ENCODE measurements at regions not wholly inside any gene's neighbourhood (a gene's known extent, or its start where the extent isn't known, plus 50 kb on each side); places are given as distances from the start of the nearest gene placed in this dataset.

DNA sequence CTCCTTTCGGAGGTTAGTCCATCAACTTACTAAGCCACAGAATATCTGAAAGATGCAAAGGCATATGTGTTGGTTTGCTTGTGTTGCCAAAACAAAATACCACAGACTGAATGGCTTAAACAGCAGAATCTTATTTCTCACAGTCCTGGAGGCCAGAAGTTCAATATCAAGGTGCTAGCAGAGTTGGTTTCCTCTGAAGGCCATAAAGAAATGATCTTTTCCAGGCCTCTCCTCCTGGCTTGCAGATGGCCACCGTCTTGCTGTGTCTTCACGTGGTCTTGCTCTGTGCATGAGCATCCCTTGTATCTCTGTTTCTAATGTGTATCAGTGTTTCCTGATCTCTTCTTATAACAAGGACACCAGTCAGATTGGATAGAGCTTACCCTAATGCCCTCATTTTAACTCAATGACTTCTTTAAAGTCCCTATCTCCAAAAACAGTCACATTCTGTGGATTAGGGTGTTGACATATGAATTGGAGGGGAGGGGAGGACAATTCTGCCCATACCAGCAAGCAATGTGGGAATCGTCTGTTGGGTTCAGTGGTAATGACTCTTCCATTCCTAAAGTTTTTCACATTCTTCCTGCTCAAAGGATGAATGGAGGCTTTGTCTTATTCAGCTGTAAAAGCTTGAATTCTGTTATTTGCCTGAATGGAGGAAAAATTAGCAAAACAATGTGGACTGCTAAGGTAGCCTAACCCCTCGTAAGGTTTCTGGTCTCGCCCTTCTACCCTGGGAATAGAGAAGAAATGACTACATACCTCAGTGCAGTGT lies 715.7 kb downstream of the DIAPH3 start:
- Histone ChIP-seq H3K27ac (peak overlapping the region in 2 of 4 donors; percentile 9 to 38), H3K9me3 (no peaks in the 10 kb centered on the region), H3K27me3 (no peaks in the 10 kb centered on the region), H3K4me1 (peaks cover 0 to 20% (median 9%) of the 10 kb centered on the region in 4 donors), H3K4me3 (no peak overlapping the region), H3K36me3 (no peaks in the 10 kb centered on the region)
- DNase-seq (ENCODE audit: low spot score in 2 of 2) = no peak
- 38 to 52% methylated on average over 6 of the region's 6 CpGs for WGBS, 2 donors
- no peak for TF ChIP-seq EP300 (IDR thresholded peaks at IDR 0.05)
- TF ChIP-seq, protein P1, sequence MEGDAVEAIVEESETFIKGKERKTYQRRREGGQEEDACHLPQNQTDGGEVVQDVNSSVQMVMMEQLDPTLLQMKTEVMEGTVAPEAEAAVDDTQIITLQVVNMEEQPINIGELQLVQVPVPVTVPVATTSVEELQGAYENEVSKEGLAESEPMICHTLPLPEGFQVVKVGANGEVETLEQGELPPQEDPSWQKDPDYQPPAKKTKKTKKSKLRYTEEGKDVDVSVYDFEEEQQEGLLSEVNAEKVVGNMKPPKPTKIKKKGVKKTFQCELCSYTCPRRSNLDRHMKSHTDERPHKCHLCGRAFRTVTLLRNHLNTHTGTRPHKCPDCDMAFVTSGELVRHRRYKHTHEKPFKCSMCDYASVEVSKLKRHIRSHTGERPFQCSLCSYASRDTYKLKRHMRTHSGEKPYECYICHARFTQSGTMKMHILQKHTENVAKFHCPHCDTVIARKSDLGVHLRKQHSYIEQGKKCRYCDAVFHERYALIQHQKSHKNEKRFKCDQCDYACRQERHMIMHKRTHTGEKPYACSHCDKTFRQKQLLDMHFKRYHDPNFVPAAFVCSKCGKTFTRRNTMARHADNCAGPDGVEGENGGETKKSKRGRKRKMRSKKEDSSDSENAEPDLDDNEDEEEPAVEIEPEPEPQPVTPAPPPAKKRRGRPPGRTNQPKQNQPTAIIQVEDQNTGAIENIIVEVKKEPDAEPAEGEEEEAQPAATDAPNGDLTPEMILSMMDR (IDR thresholded peaks at IDR 0.05) = no peak
- TF ChIP-seq POLR2A (IDR thresholded peaks at IDR 0.05) = no peak

DNA sequence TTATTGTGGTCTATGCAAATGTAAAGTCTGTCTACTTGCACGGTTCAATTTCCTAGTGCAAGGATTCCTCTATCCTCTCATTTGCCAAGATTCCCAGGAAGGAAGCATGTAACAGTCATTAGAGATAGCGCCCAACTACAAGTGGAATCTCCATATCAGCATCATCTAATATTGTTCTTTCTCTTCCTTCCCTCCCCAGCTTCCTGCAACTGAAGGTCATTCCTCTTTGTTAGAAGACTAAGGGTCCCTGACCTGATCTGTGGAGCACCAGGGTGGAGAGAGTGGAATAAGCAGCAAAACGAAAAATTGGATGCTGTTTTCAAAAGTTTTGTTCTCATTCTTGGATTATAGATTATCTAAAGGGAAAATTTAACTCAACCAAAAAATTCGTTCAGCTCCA lies 714.0 kb downstream of the DIAPH3 start:
- no peak overlapping the region for H3K27ac ChIP-seq
- H3K9me3 ChIP-seq = no peaks in the 10 kb centered on the region
- H3K4me3 ChIP-seq = no peak overlapping the region
- 73 to 81% methylated on average over 4 of the region's 4 CpGs for WGBS, 2 donors
- no peaks in the 10 kb centered on the region for H3K36me3 ChIP-seq
- TF ChIP-seq, protein P1 (IDR thresholded peaks at IDR 0.05) = no peak
- TF ChIP-seq EP300 (IDR thresholded peaks at IDR 0.05) (no peak), POLR2A (IDR thresholded peaks at IDR 0.05) (no peak)
- peaks cover 0 to 20% (median 9%) of the 10 kb centered on the region in 4 donors for H3K4me1 ChIP-seq
- no peak for DNase-seq (ENCODE audit: low spot score in 2 of 2)
- H3K27me3 ChIP-seq = no peaks in the 10 kb centered on the region

DNA sequence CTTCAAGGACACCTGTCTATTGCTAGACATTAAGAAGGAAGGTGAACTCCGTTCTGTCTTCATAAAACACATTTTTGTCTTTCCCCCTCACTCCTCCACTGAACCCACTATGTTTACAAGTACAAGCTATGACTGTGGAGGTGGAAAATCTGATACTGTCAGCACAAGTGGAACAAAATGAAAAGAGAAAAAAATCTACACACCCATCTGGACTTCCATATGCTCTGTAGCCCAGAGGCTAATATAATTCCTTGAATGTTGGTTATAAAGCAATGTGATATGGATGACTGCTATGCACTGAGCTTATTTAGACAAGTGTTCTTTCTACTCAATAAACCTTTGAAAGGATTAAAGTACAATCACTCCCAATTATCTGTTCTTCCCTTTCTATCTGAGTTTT lies 713.5 kb downstream of the DIAPH3 start:
- 65 to 71% methylated on average over 1 of the region's 1 CpG for WGBS, 2 donors
- Histone ChIP-seq H3K4me3 (no peak overlapping the region), H3K36me3 (no peaks in the 10 kb centered on the region), H3K27me3 (no peaks in the 10 kb centered on the region), H3K27ac (no peak overlapping the region), H3K4me1 (peaks cover 0 to 20% (median 9%) of the 10 kb centered on the region in 4 donors), H3K9me3 (no peaks in the 10 kb centered on the region)
- no peak for DNase-seq (ENCODE audit: low spot score in 2 of 2)
- TF ChIP-seq, protein P1 (IDR thresholded peaks at IDR 0.05) = no peak
- TF ChIP-seq POLR2A (IDR thresholded peaks at IDR 0.05) (no peak), EP300 (IDR thresholded peaks at IDR 0.05) (no peak)

DNA sequence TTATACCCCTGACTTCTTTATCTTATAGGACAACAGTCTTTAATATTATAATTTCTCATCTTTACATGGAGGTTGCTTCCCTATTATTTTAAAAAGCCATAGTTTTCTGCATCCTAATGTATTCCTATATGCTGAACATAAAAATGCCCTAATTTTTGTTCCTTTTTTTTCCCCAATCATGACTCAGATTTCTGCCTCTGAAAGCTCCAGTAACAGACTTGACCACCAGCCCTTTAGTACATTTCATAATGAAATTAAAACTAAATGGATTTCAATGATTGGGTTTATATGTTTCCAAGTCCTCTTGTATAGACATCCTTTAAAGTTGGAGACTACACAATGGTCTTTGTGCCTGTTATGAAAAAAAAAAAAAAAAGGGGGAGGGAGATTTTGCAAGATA lies 712.5 kb downstream of the DIAPH3 start:
- DNase-seq (ENCODE audit: low spot score in 2 of 2) = no peak
- TF ChIP-seq, protein P1 (IDR thresholded peaks at IDR 0.05) = no peak
- no peak for TF ChIP-seq POLR2A (IDR thresholded peaks at IDR 0.05)
- TF ChIP-seq EP300 (IDR thresholded peaks at IDR 0.05) = no peak
- H3K27me3 ChIP-seq = no peaks in the 10 kb centered on the region
- H3K27ac ChIP-seq = no peak overlapping the region
- H3K36me3 ChIP-seq = no peaks in the 10 kb centered on the region
- H3K4me1 ChIP-seq = peaks cover 0 to 20% (median 9%) of the 10 kb centered on the region in 4 donors
- no peak overlapping the region for H3K4me3 ChIP-seq
- H3K9me3 ChIP-seq = no peaks in the 10 kb centered on the region

DNA sequence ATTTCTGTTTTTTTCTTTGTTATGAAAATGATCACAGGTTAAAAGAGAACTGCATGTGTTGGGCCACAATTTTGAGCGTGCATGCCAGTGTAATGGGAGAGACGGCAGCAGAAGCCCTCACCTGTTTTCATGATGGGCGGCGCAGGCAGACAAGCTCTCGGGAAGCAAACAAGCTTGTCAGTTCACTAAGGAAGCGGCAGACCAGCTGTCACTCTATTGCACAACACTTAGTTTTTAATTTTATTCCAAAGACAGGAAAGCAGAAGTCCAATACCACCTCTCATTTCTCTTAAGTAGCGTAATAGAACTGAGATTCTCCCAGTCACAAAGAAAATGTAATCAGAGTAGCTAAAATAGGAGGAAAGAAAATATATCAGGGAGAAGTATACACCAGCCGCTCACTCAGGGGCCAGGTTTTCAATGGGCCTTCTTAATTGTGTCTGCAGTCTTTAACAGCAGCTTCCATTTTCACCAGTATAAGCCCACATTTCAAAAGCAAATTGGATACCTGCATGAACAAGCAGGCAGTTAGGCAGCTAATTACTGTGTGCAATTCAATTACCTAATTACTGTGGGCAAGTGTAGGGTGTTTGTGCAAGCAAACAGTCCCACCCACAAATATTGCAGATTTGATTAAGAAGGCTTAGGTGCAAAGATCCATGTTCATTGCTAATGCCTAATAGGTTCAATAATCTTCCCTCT lies 711.4 kb downstream of the DIAPH3 start:
- H3K9me3 ChIP-seq = no peaks in the 10 kb centered on the region
- H3K4me3 ChIP-seq = no peak overlapping the region
- 82 to 89% methylated on average over 8 of the region's 8 CpGs for whole genome bisulfite sequencing, 2 donors
- H3K27me3 ChIP-seq = no peaks in the 10 kb centered on the region
- no peak overlapping the region for H3K27ac ChIP-seq
- no peaks in the 10 kb centered on the region for H3K36me3 ChIP-seq
- DNase-seq (ENCODE audit: low spot score in 2 of 2) = no peak
- H3K4me1 ChIP-seq = peaks cover 0 to 20% (median 9%) of the 10 kb centered on the region in 4 donors
- TF ChIP-seq POLR2A (IDR thresholded peaks at IDR 0.05) (no peak), EP300 (IDR thresholded peaks at IDR 0.05) (peak in 1 of 2 donors; percentile 11)
- TF ChIP-seq, protein P1 (IDR thresholded peaks at IDR 0.05) = no peak

Measured in tibial nerve (tissue), 4 donors.